Erythroblast (primary cell): ENCODE measurements at regions not wholly inside any gene's neighbourhood (a gene's known extent, or its start where the extent isn't known, plus 50 kb on each side); places are given as distances from the start of the nearest gene placed in this dataset.

ENCODE experiments used
- DNase-seq, 2 experiments: peaks; one replicate each; lab custom pipeline; 2025; lab: John Stamatoyannopoulos, UW
- GATA1 ChIP-seq: IDR thresholded peaks from 2 replicates; pipeline ENCODE4 v1.6.1; 2011; ENCODE audit warnings: low read depth, mild to moderate bottlenecking, control low read depth, low read length, moderate library complexity
- POLR2A ChIP-seq: IDR thresholded peaks from 2 replicates; pipeline ENCODE4 v1.6.1; 2011; ENCODE audit warnings: mild to moderate bottlenecking, low read length

DNA sequence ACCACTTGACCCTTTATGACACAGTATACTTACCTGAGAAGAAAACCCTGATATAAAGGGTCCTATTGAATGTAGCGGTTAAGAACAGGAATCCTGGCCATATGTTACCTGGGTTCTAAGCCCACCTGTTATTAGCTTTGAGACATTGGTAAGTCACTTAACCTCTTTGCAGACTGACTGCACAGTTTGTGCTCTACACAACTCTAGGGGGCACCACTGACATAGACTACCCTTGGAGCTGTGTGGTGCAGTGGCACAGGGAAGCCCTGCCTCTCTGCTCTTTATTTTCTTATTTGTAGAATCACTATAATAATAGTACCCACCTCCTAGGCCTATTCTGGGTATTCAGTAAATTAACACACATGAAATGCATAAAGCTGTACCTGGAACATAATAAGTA, 165.6 kb downstream of the C1orf94 start:
- DNase-seq, result peak in 1 of 2 experiments; percentile 6
- TF ChIP-seq GATA1 (no peak), POLR2A (no peak)

- DNase-seq, result no peak
- TF ChIP-seq GATA1 (no peak), POLR2A (no peak)
Measured at GRCh38 chr1:34346128-34346527, 169.4 kb downstream of the C1orf94 start.

DNA sequence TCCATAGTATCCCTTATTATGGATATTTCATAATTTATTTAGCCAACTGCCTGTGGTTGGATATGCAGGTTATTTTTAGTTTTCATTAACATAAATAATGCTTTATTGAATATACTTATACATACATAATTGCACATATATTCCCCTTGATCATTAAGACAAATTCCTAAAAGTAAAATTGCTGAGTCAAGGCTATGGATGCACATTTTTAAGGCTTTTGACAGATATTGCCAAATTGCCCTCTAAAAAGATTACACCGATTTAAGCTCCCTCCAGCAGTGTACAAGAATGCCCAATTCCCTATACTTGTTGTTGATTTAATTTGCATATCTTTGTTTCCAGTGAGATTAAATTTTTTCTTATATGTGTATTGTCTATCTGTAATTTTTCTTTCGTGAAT, 176.7 kb downstream of the C1orf94 start:
- TF ChIP-seq GATA1 (no peak), POLR2A (no peak)
- no peak for DNase-seq

GRCh38 chr1:34354367-34354766, 177.7 kb downstream of the C1orf94 start:
- DNase-seq, result no peak
- TF ChIP-seq GATA1, result no peak
- TF ChIP-seq POLR2A, result no peak

GRCh38 chr1:34356853-34357252, 180.1 kb downstream of the C1orf94 start:
- TF ChIP-seq GATA1 (no peak), POLR2A (no peak)
- no peak for DNase-seq

GRCh38 chr1:34358636-34359035, 181.9 kb downstream of the C1orf94 start:
- TF ChIP-seq POLR2A, result no peak
- TF ChIP-seq GATA1, result no peak
- no peak for DNase-seq

DNA sequence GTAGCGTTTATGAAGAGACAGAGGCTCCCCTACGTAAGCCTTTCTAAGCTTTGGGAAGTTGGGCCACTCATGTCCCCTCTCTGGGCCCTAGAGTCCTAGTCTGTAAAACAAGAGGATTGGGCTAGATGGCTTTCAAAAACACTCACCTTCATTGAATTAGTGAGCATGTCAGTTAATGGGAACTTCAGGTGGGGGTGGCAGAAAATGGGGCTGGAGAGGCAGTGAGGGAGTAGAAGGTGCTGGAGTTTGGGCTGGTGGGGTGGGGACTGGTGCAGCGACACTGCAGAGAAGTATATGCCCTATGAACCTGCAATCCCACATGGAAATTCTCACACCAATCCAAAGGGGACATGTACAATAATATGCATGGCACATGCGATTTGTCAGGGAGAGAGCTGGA, 182.7 kb downstream of the C1orf94 start:
- DNase-seq, result no peak
- TF ChIP-seq POLR2A, result no peak
- TF ChIP-seq GATA1, result no peak

DNA sequence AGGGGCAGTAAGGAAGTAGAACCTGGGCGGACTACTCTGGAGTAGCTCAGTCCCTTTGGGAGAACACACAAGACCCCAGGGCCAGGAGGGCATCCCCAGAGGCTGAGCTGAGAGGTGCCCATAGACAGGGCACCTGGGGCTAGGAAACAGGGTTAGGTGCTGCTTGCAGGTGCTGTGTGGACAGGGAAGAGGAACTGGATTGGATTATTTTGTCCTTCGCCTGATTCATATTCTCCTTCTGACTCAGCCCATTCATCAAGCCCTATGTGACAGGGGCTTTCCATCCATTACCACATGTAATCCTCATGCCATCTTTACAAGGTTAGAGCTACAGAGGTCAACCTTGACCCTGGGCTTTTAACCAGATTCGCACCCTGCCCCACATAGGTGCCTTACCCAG, 183.9 kb downstream of the C1orf94 start:
- DNase-seq, result no peak
- no peak for TF ChIP-seq GATA1
- TF ChIP-seq POLR2A, result no peak

GRCh38 chr1:34361121-34361520, 184.4 kb downstream of the C1orf94 start:
- DNase-seq, result no peak
- TF ChIP-seq GATA1 (no peak), POLR2A (no peak)

GRCh38 chr1:34361781-34362357, 185.2 kb downstream of the C1orf94 start:
- TF ChIP-seq GATA1 (no peak), POLR2A (no peak)
- DNase-seq, result no peak

GRCh38 chr1:34362949-34363348, 186.2 kb downstream of the C1orf94 start:
- DNase-seq, result no peak
- no peak for TF ChIP-seq POLR2A
- TF ChIP-seq GATA1, result no peak

GRCh38 chr1:34363447-34363846, 186.7 kb downstream of the C1orf94 start:
- TF ChIP-seq GATA1, result no peak
- no peak for TF ChIP-seq POLR2A
- DNase-seq, result no peak

- TF ChIP-seq GATA1, result no peak
- no peak for TF ChIP-seq POLR2A
- no peak for DNase-seq
Measured at GRCh38 chr1:34363915-34364314, 187.2 kb downstream of the C1orf94 start.

- no peak for DNase-seq
- no peak for TF ChIP-seq GATA1
- no peak for TF ChIP-seq POLR2A
Measured at GRCh38 chr1:34364376-34364775, 187.7 kb downstream of the C1orf94 start.

GRCh38 chr1:34365295-34365694, 188.6 kb downstream of the C1orf94 start:
- DNase-seq, result no peak
- no peak for TF ChIP-seq POLR2A

- TF ChIP-seq GATA1 (no peak), POLR2A (no peak)
- no peak for DNase-seq
Measured at GRCh38 chr1:34366875-34367624, 190.3 kb downstream of the C1orf94 start.
